Fibroblast of lung (primary cell): ENCODE measurements at regions not wholly inside any gene's neighbourhood (a gene's known extent, or its start where the extent isn't known, plus 50 kb on each side); places are given as distances from the start of the nearest gene placed in this dataset.

Source experiments
- EZH2 ChIP-seq: IDR thresholded peaks from 2 replicates; pipeline ENCODE4 v1.5.1; 2012; ENCODE audit warnings: low read length, control low read depth, mild to moderate bottlenecking; ENCODE audit errors: missing control alignments
- TF ChIP-seq, protein P1 (sequence below), 2 donors: IDR thresholded peaks in 1 of 2; conservative IDR thresholded peaks in 1 of 2; 1 replicate in 1 of 2; 2 replicates in 1 of 2; pipeline ENCODE4 v1.5.1; 2011 to 2012; ENCODE audit warnings: low read length in 2 of 2, control low read depth in 1 of 2, inconsistent platforms in 1 of 2, low read depth in 1 of 2, mild to moderate bottlenecking in 1 of 2

DNA sequence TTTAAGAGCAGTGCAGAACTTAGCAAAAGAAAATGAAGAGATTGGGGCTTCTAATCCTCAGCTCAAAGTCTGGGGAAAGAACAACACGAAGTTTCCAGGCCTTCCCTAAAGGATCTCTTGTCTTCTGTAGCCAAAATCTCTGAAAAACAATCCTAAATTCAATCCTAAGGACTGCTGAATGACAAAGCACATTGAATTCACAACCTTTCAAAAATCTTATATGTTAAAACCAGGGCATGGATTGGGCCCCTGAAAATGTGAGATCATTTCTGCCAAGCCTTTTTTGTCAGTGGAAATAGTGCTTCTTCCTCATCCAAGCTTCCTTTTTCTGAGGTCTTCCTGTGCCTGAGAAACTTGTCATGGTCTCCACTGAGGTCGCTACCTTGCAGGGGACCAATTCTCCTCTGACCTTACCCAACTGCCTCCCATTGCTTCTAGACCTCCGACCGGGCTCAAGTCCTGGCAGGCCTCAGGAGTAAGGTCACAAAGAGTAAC lies 126.2 kb upstream of the ARID1B start:
- TF ChIP-seq, protein P1, sequence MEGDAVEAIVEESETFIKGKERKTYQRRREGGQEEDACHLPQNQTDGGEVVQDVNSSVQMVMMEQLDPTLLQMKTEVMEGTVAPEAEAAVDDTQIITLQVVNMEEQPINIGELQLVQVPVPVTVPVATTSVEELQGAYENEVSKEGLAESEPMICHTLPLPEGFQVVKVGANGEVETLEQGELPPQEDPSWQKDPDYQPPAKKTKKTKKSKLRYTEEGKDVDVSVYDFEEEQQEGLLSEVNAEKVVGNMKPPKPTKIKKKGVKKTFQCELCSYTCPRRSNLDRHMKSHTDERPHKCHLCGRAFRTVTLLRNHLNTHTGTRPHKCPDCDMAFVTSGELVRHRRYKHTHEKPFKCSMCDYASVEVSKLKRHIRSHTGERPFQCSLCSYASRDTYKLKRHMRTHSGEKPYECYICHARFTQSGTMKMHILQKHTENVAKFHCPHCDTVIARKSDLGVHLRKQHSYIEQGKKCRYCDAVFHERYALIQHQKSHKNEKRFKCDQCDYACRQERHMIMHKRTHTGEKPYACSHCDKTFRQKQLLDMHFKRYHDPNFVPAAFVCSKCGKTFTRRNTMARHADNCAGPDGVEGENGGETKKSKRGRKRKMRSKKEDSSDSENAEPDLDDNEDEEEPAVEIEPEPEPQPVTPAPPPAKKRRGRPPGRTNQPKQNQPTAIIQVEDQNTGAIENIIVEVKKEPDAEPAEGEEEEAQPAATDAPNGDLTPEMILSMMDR (conservative IDR thresholded peaks at IDR 0.05 in 1 of 2, IDR thresholded peaks at IDR 0.05 in 1 of 2; ENCODE audit: low read depth in 1 of 2, low read length in 2 of 2): no peak
- no peak for TF ChIP-seq EZH2
